Neural progenitor cell (in vitro differentiated cells): ENCODE measurements at regions not wholly inside any gene's neighbourhood (a gene's known extent, or its start where the extent isn't known, plus 50 kb on each side); places are given as distances from the start of the nearest gene placed in this dataset.
"Not testable (repeated sequence)": the region's sequence is repeated elsewhere in the genome, so short reads cannot be mapped to it uniquely, and the experiment has no call there.

Experiments
- DNase-seq: peaks from one replicate; pipeline ENCODE4 v3.0.0-alpha.2; 2016; ENCODE audit warnings: low spot score
- H2AFZ ChIP-seq: fragments of 200-600 bp; sonication (generic); replicated peaks from 2 replicates; pipeline ENCODE4 v1.6.1; 2016; ENCODE audit warnings: antibody characterized with exemption
- H3F3A ChIP-seq: fragments of 200-600 bp; sonication (generic); 2 replicates; pipeline ENCODE4 v1.6.1; 2016; ENCODE audit warnings: antibody characterized with exemption, low read depth
- H3K27ac ChIP-seq: fragments of 200-600 bp; sonication (generic); 2 replicates; pipeline ENCODE4 v1.5.1; 2016; ENCODE audit warnings: mild to moderate bottlenecking
- H3K27me3 ChIP-seq: fragments of 200-600 bp; sonication (generic); 2 replicates; pipeline ENCODE4 v1.6.1; 2016; ENCODE audit warnings: mild to moderate bottlenecking, moderate library complexity
- H3K36me3 ChIP-seq: fragments of 200-600 bp; sonication (generic); 2 replicates; pipeline ENCODE4 v1.5.1; 2016
- H3K4me1 ChIP-seq: fragments of 200-600 bp; sonication (generic); 2 replicates; pipeline ENCODE4 v1.6.1; 2016; ENCODE audit warnings: mixed run types
- H3K4me2 ChIP-seq: fragments of 200-600 bp; sonication (generic); 2 replicates; pipeline ENCODE4 v1.6.1; 2016
- H3K4me3 ChIP-seq: fragments of 200-600 bp; sonication (generic); 2 replicates; pipeline ENCODE4 v1.5.1; 2016
- H3K79me2 ChIP-seq: fragments of 200-600 bp; sonication (generic); 2 replicates; pipeline ENCODE4 v1.6.1; 2016; ENCODE audit warnings: low read depth
- H3K9ac ChIP-seq: fragments of 200-600 bp; sonication (generic); 2 replicates; pipeline ENCODE4 v1.6.1; 2016
- H3K9me3 ChIP-seq: fragments of 200-600 bp; sonication (generic); 2 replicates; pipeline ENCODE4 v1.5.1; 2016; ENCODE audit warnings: low read depth
- H4K20me1 ChIP-seq: fragments of 200-600 bp; sonication (generic); 2 replicates; pipeline ENCODE4 v1.6.1; 2016; ENCODE audit warnings: low read depth
- H3K27ac Mint-ChIP-seq: 3 replicates; pipeline ENCODE4 v1.8.0; 2021; ENCODE audit warnings: mixed read lengths
- H3K27me3 Mint-ChIP-seq: 2 replicates; pipeline ENCODE4 v1.8.0; 2022; ENCODE audit warnings: low read depth, mild to moderate bottlenecking, inconsistent platforms, moderate library complexity, mixed read lengths; ENCODE audit not compliant: insufficient read depth
- H3K36me3 Mint-ChIP-seq: 3 replicates; pipeline ENCODE4 v1.8.0; 2021; ENCODE audit warnings: mixed read lengths
- H3K4me1 Mint-ChIP-seq: 3 replicates; pipeline ENCODE4 v1.8.0; 2021; ENCODE audit warnings: mixed read lengths
- H3K4me3 Mint-ChIP-seq: 3 replicates; pipeline ENCODE4 v1.8.0; 2021; ENCODE audit warnings: mild to moderate bottlenecking, moderate library complexity, mixed read lengths
- H3K9me3 Mint-ChIP-seq: 3 replicates; pipeline ENCODE4 v1.8.0; 2020; ENCODE audit warnings: mixed read lengths
- EZH2 ChIP-seq: fragments of 200-600 bp; sonication (generic); IDR thresholded peaks from 2 replicates; pipeline ENCODE4 v1.6.1; 2017; ENCODE audit warnings: antibody characterized with exemption, mild to moderate bottlenecking, moderate library complexity
- EZH2phosphoT487 ChIP-seq: fragments of 200-600 bp; sonication (generic); IDR thresholded peaks from 2 replicates; pipeline ENCODE4 v1.6.1; 2017; ENCODE audit warnings: antibody characterized with exemption
- TF ChIP-seq, protein P1 (sequence below): fragments of 200-600 bp; sonication (generic); IDR thresholded peaks from 2 replicates; pipeline ENCODE4 v1.5.1; 2017; ENCODE audit warnings: antibody characterized with exemption, mild to moderate bottlenecking

DNA sequence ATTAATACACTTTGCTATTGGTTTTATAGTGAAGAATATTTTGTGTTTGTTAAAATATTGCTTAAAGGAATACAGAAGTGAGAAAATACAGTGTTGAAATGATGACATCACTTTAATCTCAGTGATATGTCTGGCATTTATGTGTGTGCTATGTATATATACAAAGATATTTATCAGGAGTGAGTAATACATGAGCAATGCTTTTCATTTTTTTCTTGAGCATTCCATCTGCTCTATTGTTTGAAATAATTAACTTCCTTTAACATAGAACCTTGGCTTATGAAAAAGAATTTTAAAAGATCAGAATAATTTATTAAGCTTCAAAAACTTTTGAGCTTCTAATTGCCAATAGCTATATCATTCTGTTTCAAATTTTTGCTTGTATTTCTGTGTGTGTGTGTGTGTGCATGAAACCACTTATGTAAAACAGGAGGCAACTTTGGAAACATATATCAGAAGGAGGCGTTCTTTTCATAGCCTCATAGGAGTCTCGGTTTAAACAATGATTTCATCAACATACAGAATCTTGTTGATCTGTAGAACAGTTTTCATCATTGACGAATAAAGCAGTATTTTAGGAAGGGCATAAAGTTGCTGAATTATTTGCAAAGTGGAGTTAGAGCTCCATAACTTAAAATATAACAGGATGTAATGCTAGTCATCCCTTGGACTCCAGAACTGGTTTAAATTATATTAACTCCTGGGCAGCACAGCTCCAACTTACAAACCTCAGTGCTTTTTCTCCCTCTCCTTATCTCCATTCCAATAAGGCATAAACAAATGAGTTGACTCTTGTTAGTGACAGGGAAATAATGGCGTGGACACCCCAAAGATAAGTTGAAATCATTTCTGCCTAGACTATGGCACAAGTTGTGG, 228.4 kb upstream of the DGKB start:
- no peaks in the 10 kb centered on the region for H3K9me3 Mint-ChIP-seq
- no peaks in the 10 kb centered on the region for H3K36me3 Mint-ChIP-seq
- no peak overlapping the region for H3K4me2 ChIP-seq
- no peaks in the 10 kb centered on the region for H3K79me2 ChIP-seq
- no peak overlapping the region for H3K4me3 ChIP-seq
- H3K9ac ChIP-seq: no peak overlapping the region
- H4K20me1 ChIP-seq: no peaks in the 10 kb centered on the region
- H3K27ac Mint-ChIP-seq: no peak overlapping the region
- no peaks in the 10 kb centered on the region for H3K36me3 ChIP-seq
- H3K27ac ChIP-seq: no peak overlapping the region
- H3K9me3 ChIP-seq: no peaks in the 10 kb centered on the region
- H3K4me1 Mint-ChIP-seq: no peaks in the 10 kb centered on the region
- no peak overlapping the region for H2AFZ ChIP-seq
- H3K27me3 Mint-ChIP-seq: no peaks in the 10 kb centered on the region
- no peaks in the 10 kb centered on the region for H3F3A ChIP-seq
- no peak overlapping the region for H3K4me3 Mint-ChIP-seq
- H3K27me3 ChIP-seq: no peaks in the 10 kb centered on the region
- TF ChIP-seq EZH2phosphoT487: no peak
- TF ChIP-seq EZH2: no peak
- TF ChIP-seq, protein P1, sequence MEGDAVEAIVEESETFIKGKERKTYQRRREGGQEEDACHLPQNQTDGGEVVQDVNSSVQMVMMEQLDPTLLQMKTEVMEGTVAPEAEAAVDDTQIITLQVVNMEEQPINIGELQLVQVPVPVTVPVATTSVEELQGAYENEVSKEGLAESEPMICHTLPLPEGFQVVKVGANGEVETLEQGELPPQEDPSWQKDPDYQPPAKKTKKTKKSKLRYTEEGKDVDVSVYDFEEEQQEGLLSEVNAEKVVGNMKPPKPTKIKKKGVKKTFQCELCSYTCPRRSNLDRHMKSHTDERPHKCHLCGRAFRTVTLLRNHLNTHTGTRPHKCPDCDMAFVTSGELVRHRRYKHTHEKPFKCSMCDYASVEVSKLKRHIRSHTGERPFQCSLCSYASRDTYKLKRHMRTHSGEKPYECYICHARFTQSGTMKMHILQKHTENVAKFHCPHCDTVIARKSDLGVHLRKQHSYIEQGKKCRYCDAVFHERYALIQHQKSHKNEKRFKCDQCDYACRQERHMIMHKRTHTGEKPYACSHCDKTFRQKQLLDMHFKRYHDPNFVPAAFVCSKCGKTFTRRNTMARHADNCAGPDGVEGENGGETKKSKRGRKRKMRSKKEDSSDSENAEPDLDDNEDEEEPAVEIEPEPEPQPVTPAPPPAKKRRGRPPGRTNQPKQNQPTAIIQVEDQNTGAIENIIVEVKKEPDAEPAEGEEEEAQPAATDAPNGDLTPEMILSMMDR: no peak
- DNase-seq: no peak
- no peaks in the 10 kb centered on the region for H3K4me1 ChIP-seq

DNA sequence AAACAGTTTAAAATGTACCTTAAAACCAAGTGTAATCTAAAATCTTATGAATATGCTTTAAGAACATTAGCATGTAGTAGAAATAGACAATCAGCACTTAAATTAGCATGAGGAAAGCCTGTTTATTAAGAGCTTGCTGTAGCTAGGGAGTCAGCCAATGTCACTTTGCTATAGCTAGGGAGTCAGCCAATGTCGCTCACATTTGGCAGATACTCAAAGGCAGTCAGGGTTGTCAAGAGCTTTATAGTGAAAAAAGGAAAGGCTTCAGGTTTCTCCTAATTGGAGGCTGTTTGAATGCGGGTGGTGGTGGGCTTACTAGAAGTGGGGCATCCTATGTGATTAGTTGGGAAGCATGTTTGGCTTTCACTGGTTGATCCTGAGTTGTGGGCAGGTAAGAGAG, 226.2 kb upstream of the DGKB start:
- no peaks in the 10 kb centered on the region for H3K4me1 Mint-ChIP-seq
- H3K27ac Mint-ChIP-seq: no peak overlapping the region
- H3K27ac ChIP-seq: no peak overlapping the region
- H3K9me3 ChIP-seq: no peaks in the 10 kb centered on the region
- H3K79me2 ChIP-seq: no peaks in the 10 kb centered on the region
- H3F3A ChIP-seq: no peaks in the 10 kb centered on the region
- H2AFZ ChIP-seq: no peak overlapping the region
- H3K4me3 ChIP-seq: no peak overlapping the region
- no peak overlapping the region for H3K4me2 ChIP-seq
- no peaks in the 10 kb centered on the region for H3K36me3 ChIP-seq
- no peaks in the 10 kb centered on the region for H4K20me1 ChIP-seq
- H3K9ac ChIP-seq: no peak overlapping the region
- no peaks in the 10 kb centered on the region for H3K27me3 ChIP-seq
- H3K9me3 Mint-ChIP-seq: no peaks in the 10 kb centered on the region
- DNase-seq: no peak
- no peak for TF ChIP-seq EZH2phosphoT487
- H3K4me1 ChIP-seq: no peaks in the 10 kb centered on the region
- no peaks in the 10 kb centered on the region for H3K36me3 Mint-ChIP-seq
- no peaks in the 10 kb centered on the region for H3K27me3 Mint-ChIP-seq
- no peak overlapping the region for H3K4me3 Mint-ChIP-seq

DNA sequence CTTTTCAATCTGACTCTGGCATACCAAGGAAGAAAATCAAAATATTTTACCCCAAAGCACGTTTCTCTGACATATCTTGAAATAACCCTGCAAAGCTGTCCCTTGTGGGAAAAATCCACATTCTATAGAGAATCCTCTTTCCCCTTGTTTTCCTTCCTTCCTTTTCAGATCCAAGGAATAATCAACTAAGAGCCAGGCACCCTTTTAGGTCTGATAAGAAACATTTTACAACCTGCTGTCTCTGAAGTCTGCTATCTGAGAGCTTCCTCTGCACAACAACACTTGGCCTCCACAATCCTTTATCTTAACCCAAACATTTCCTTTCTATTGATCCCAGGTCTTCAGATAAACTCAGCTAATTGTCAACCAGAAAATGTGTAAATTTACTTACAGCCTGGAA, 224.1 kb upstream of the DGKB start:
- not testable (repeated sequence) for H3K36me3 Mint-ChIP-seq, H3K36me3 ChIP-seq, DNase-seq, H3K4me1 Mint-ChIP-seq, H3K9me3 Mint-ChIP-seq, H3K27me3 ChIP-seq, H2AFZ ChIP-seq, H3K4me3 ChIP-seq, H3K27ac Mint-ChIP-seq, H3K4me1 ChIP-seq, H3K79me2 ChIP-seq, H3K4me3 Mint-ChIP-seq, H3K4me2 ChIP-seq, H4K20me1 ChIP-seq, H3K9me3 ChIP-seq, H3K27me3 Mint-ChIP-seq, H3F3A ChIP-seq, H3K27ac ChIP-seq, H3K9ac ChIP-seq

DNA sequence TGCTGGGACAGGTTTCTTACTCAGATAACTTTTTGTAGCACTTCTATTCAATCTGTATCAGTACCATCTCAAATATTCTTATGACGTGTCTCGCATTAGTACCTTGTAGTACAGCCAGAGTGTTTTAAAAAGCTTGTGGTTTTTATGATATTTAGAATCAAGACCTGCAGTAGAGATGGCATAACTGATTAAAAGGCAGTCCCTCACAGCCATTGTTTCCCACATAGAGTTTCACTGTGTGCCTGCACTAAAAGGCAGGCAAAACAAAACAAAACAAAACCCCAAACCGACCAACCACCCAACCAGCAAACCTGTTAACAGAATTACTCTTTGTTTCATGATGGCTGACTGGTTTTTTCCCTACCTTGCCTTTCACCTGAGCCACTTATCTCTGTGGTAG, 221.3 kb upstream of the DGKB start:
- Mint-ChIP-seq H3K9me3 (no peaks in the 10 kb centered on the region), H3K4me1 (no peaks in the 10 kb centered on the region), H3K36me3 (no peaks in the 10 kb centered on the region), H3K27ac (no peak overlapping the region), H3K27me3 (no peaks in the 10 kb centered on the region), H3K4me3 (no peak overlapping the region)
- Histone ChIP-seq H2AFZ (no peak overlapping the region), H3K4me3 (no peak overlapping the region), H3K4me1 (no peaks in the 10 kb centered on the region), H3K4me2 (no peak overlapping the region), H3K27ac (no peak overlapping the region), H3K9ac (no peak overlapping the region), H3F3A (no peaks in the 10 kb centered on the region), H3K36me3 (no peaks in the 10 kb centered on the region), H3K79me2 (no peaks in the 10 kb centered on the region), H3K27me3 (no peaks in the 10 kb centered on the region), H4K20me1 (no peaks in the 10 kb centered on the region), H3K9me3 (no peaks in the 10 kb centered on the region)
- TF ChIP-seq, protein P1: no peak
- TF ChIP-seq EZH2phosphoT487 (no peak), EZH2 (no peak)
- DNase-seq: no peak
